Fibroblast of peridontal ligament (primary cell): ENCODE measurements at regions not wholly inside any gene's neighbourhood (a gene's known extent, or its start where the extent isn't known, plus 50 kb on each side); places are given as distances from the start of the nearest gene placed in this dataset.
A peak's percentile ranks its signal among the peaks of the same experiment; 100 is the strongest.
"Not testable (repeated sequence)": the region's sequence is repeated elsewhere in the genome, so short reads cannot be mapped to it uniquely, and the experiment has no call there.

Source experiments
- DNase-seq: peaks from one replicate; pipeline ENCODE4 v3.0.0-alpha.2; 2010; ENCODE audit errors: extremely low read depth

GRCh38 chr15:69760890-69761568 is 308.4 kb downstream of the RPLP1 start:
- DNase-seq: peak; percentile 96

- DNase-seq: no peak
Measured at GRCh38 chr15:69762373-69763148, 309.9 kb downstream of the RPLP1 start.

- DNase-seq: no peak
Measured at GRCh38 chr15:69763831-69764230, 311.2 kb downstream of the RPLP1 start.

- DNase-seq: no peak
Measured at GRCh38 chr15:69766156-69766555, 313.5 kb downstream of the RPLP1 start.

GRCh38 chr15:69767191-69767590 is 314.6 kb downstream of the RPLP1 start:
- DNase-seq: no peak

- DNase-seq: not testable (repeated sequence)
Measured at GRCh38 chr15:69769336-69769735, 316.7 kb downstream of the RPLP1 start.

- not testable (repeated sequence) for DNase-seq
Measured at GRCh38 chr15:69774258-69774657, 321.6 kb downstream of the RPLP1 start.

GRCh38 chr15:69774711-69775110 is 322.1 kb downstream of the RPLP1 start:
- DNase-seq: not testable (repeated sequence)

- no peak for DNase-seq
Measured at GRCh38 chr15:69777356-69777755, 320.4 kb downstream of the TLE3 start.

GRCh38 chr15:69780374-69780773 is 317.3 kb downstream of the TLE3 start:
- no peak for DNase-seq

- no peak for DNase-seq
Measured at GRCh38 chr15:69780981-69781380, 316.7 kb downstream of the TLE3 start.

- DNase-seq: no peak
Measured at GRCh38 chr15:69781411-69782125, 316.1 kb downstream of the TLE3 start.

GRCh38 chr15:69782139-69782658 is 315.5 kb downstream of the TLE3 start:
- no peak for DNase-seq

- DNase-seq: no peak
Measured at GRCh38 chr15:69782809-69783208, 314.9 kb downstream of the TLE3 start.

GRCh38 chr15:69783211-69783610 is 314.5 kb downstream of the TLE3 start:
- no peak for DNase-seq

- DNase-seq: no peak
Measured at GRCh38 chr15:69784798-69785566, 312.7 kb downstream of the TLE3 start.

GRCh38 chr15:69786136-69786701 is 311.5 kb downstream of the TLE3 start:
- DNase-seq: no peak

- no peak for DNase-seq
Measured at GRCh38 chr15:69787791-69788190, 309.9 kb downstream of the TLE3 start.

- no peak for DNase-seq
Measured at GRCh38 chr15:69789648-69790393, 307.9 kb downstream of the TLE3 start.

- no peak for DNase-seq
Measured at GRCh38 chr15:69790632-69791031, 307.1 kb downstream of the TLE3 start.

- DNase-seq: no peak
Measured at GRCh38 chr15:69792823-69793222, 304.9 kb downstream of the TLE3 start.
